HEK293 (cell line): ENCODE measurements at regions not wholly inside any gene's neighbourhood (a gene's known extent, or its start where the extent isn't known, plus 50 kb on each side); places are given as distances from the start of the nearest gene placed in this dataset.

Experiments used
- CTCF ChIA-PET: fragments of 350-600 bp; formaldehyde crosslinking; extraction: SDS; loops from one replicate; lab custom pipeline; 2021; ENCODE audit warnings: antibody characterized with exemption; lab: Yijun Ruan, JAX
- POLR2A ChIA-PET: fragments of 300-600 bp; formaldehyde crosslinking; extraction: SDS; loops from one replicate; lab custom pipeline; 2020; ENCODE audit warnings: antibody characterized with exemption, inconsistent platforms; lab: Yijun Ruan, JAX
- H3K27ac ChIP-seq: fragments of 200-500 bp; sonication (Bioruptor generic); 2 replicates; pipeline ENCODE4 v1.5.1; 2014; ENCODE audit warnings: low read depth, low read length, control low read depth, inconsistent platforms; ENCODE audit errors: extremely low read depth
- H3K36me3 ChIP-seq, 2 experiments: fragments of 200-500 bp in 1 of 2; sonication (Bioruptor generic) in 1 of 2; 1 replicate in 1 of 2; 2 replicates in 1 of 2; pipeline ENCODE4 v1.5.1; 2014 to 2017; ENCODE audit warnings: inconsistent platforms in 2 of 2, low read length in 2 of 2; ENCODE audit not compliant: control insufficient read depth in 2 of 2, insufficient read depth in 1 of 2
- H3K4me1 ChIP-seq: fragments of 200-500 bp; sonication (Bioruptor generic); 2 replicates; pipeline ENCODE4 v1.5.1; 2014; ENCODE audit warnings: mild to moderate bottlenecking, low read length, inconsistent platforms; ENCODE audit not compliant: control insufficient read depth, insufficient read depth
- H3K4me3 ChIP-seq: 2 replicates; pipeline ENCODE4 v1.5.1; 2011; ENCODE audit warnings: low read depth, mild to moderate bottlenecking, control low read depth, low read length, moderate library complexity
- H3K9me3 ChIP-seq: fragments of 200-500 bp; sonication (Bioruptor generic); 2 replicates; pipeline ENCODE4 v1.5.1; 2014; ENCODE audit warnings: low read depth, low read length, inconsistent platforms; ENCODE audit not compliant: control insufficient read depth, insufficient read depth
- GLIS1 ChIP-seq: fragments of 450-650 bp; formaldehyde crosslinking; IDR thresholded peaks from 2 replicates; pipeline ENCODE4 v1.5.1; 2016; ENCODE audit warnings: missing biosample characterization, missing genetic modification characterization
- HOXC10 ChIP-seq: sonication (generic); formaldehyde crosslinking; IDR thresholded peaks from 2 replicates; pipeline ENCODE4 v1.8.1; 2023; ENCODE audit warnings: mild to moderate bottlenecking, missing genetic modification reagents
- KLF16 ChIP-seq: fragments of 450-650 bp; formaldehyde crosslinking; IDR thresholded peaks from 2 replicates; pipeline ENCODE4 v1.5.1; 2017; ENCODE audit warnings: missing biosample characterization, missing genetic modification characterization
- PRDM6 ChIP-seq: fragments of 450-650 bp; formaldehyde crosslinking; IDR thresholded peaks from 2 replicates; pipeline ENCODE4 v1.5.1; 2017; ENCODE audit warnings: missing biosample characterization, missing genetic modification characterization
- REST ChIP-seq: fragments of 450-650 bp; formaldehyde crosslinking; IDR thresholded peaks from 2 replicates; pipeline ENCODE4 v1.5.1; 2016; ENCODE audit warnings: missing biosample characterization, missing genetic modification characterization
- SETDB1 ChIP-seq: IDR thresholded peaks from one replicate; pipeline ENCODE4 v1.6.1; 2017; ENCODE audit warnings: mild to moderate bottlenecking, low read length, moderate library complexity, mixed read lengths; ENCODE audit not compliant: insufficient read length
- TRIM28 ChIP-seq: IDR thresholded peaks from 2 replicates; pipeline ENCODE4 v1.6.1; 2011; ENCODE audit warnings: low read length, control low read depth, borderline replicate concordance
- ZBTB1 ChIP-seq: fragments of 450-650 bp; formaldehyde crosslinking; IDR thresholded peaks from 2 replicates; pipeline ENCODE4 v1.5.1; 2016; ENCODE audit warnings: missing biosample characterization, missing genetic modification characterization
- ZIC2 ChIP-seq: fragments of 450-650 bp; formaldehyde crosslinking; IDR thresholded peaks from 2 replicates; pipeline ENCODE4 v1.5.1; 2016; ENCODE audit warnings: missing biosample characterization, missing genetic modification characterization
- ZNF133 ChIP-seq: fragments of 450-650 bp; formaldehyde crosslinking; IDR thresholded peaks from 2 replicates; pipeline ENCODE4 v1.5.1; 2016; ENCODE audit warnings: missing biosample characterization, missing genetic modification characterization
- ZNF23 ChIP-seq: fragments of 450-650 bp; formaldehyde crosslinking; IDR thresholded peaks from 2 replicates; pipeline ENCODE4 v1.5.1; 2016; ENCODE audit warnings: missing biosample characterization, missing genetic modification characterization, borderline replicate concordance
- ZNF239 ChIP-seq: fragments of 450-650 bp; formaldehyde crosslinking; IDR thresholded peaks from 2 replicates; pipeline ENCODE4 v1.5.1; 2016; ENCODE audit warnings: missing biosample characterization, missing genetic modification characterization
- ZNF501 ChIP-seq: fragments of 450-650 bp; formaldehyde crosslinking; IDR thresholded peaks from 2 replicates; pipeline ENCODE4 v1.5.1; 2016; ENCODE audit warnings: missing biosample characterization, missing genetic modification characterization
- ZNF510 ChIP-seq: fragments of 450-650 bp; formaldehyde crosslinking; IDR thresholded peaks from 2 replicates; pipeline ENCODE4 v1.5.1; 2018; ENCODE audit warnings: mild to moderate bottlenecking, missing genetic modification characterization, missing biosample characterization; ENCODE audit not compliant: insufficient replicate concordance
- ZNF621 ChIP-seq: fragments of 450-650 bp; formaldehyde crosslinking; IDR thresholded peaks from 2 replicates; pipeline ENCODE4 v1.5.1; 2017; ENCODE audit warnings: missing biosample characterization, missing genetic modification characterization
- ZNF670 ChIP-seq: fragments of 450-650 bp; formaldehyde crosslinking; IDR thresholded peaks from 2 replicates; pipeline ENCODE4 v1.5.1; 2016; ENCODE audit warnings: missing biosample characterization, missing genetic modification characterization, low read depth
- ZNF768 ChIP-seq: fragments of 450-650 bp; formaldehyde crosslinking; IDR thresholded peaks from 2 replicates; pipeline ENCODE4 v1.5.1; 2018; ENCODE audit warnings: missing biosample characterization, mild to moderate bottlenecking, missing genetic modification characterization
- ZNF830 ChIP-seq: fragments of 450-650 bp; IDR thresholded peaks from 2 replicates; pipeline ENCODE4 v1.5.0; 2018; ENCODE audit warnings: missing biosample characterization, missing genetic modification characterization, low read depth, mild to moderate bottlenecking, moderate library complexity
- ZSCAN23 ChIP-seq: fragments of 450-650 bp; formaldehyde crosslinking; IDR thresholded peaks from 2 replicates; pipeline ENCODE4 v1.5.1; 2016; ENCODE audit warnings: missing biosample characterization, missing genetic modification characterization
- TF ChIP-seq, protein P1 (sequence below): fragments of 450-650 bp; formaldehyde crosslinking; IDR thresholded peaks from 2 replicates; pipeline ENCODE4 v1.5.1; 2017; ENCODE audit warnings: missing biosample characterization, missing genetic modification characterization
- TF ChIP-seq, protein P2 (sequence below): fragments of 450-650 bp; formaldehyde crosslinking; IDR thresholded peaks from 2 replicates; pipeline ENCODE4 v1.5.1; 2016; ENCODE audit warnings: missing biosample characterization, missing genetic modification characterization, borderline replicate concordance

DNA sequence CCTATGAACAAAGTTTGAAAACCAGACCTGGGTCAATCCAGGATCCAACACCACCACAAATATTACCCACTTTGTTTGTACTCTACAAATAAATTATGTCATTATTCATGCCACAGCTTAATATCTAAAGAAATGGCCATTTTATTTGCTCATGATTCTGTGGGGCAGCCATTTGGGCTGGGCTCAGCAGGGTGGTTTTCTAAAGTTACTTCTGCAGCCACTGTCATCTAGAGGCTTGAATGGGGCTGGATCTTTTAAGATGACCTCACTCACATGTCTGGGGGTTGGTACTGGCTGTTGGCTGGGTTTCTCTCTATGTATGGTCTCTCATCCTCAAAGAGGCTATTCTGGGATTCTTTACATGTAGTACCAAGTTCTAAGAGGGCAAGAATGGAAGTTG lies 96.2 kb downstream of the VCPKMT start:
- POLR2A ChIA-PET: no interaction called here
- H3K27ac ChIP-seq: no peak overlapping the region

DNA sequence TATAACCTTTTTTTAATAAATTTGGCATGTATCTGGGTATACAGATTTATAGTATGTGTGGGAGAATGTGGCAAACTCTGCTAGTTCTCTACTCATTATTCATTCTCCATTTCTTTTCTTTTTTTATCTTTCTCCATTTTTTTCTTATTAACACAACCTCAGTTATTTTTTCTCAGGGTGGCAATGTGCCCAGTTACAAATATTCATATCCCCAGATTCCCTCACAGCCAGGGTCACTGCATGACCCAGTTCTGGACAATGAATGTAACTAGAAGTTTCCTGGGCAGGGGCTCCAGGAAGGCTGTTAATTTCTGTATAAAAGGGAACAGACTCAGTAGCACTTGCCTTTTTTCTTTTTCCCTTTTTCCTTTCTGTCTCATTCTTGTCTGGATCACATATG lies 95.6 kb downstream of the VCPKMT start:
- CTCF ChIA-PET: no interaction called here
- H3K4me1 ChIP-seq: no peaks in the 10 kb centered on the region
- no peak overlapping the region for H3K27ac ChIP-seq
- H3K9me3 ChIP-seq: no peaks in the 10 kb centered on the region
- TF ChIP-seq ZNF501 (tag by site-specific recombination) (no peak), ZSCAN23 (no peak), ZNF670 (tag by site-specific recombination) (no peak)
- TF ChIP-seq, protein P1, sequence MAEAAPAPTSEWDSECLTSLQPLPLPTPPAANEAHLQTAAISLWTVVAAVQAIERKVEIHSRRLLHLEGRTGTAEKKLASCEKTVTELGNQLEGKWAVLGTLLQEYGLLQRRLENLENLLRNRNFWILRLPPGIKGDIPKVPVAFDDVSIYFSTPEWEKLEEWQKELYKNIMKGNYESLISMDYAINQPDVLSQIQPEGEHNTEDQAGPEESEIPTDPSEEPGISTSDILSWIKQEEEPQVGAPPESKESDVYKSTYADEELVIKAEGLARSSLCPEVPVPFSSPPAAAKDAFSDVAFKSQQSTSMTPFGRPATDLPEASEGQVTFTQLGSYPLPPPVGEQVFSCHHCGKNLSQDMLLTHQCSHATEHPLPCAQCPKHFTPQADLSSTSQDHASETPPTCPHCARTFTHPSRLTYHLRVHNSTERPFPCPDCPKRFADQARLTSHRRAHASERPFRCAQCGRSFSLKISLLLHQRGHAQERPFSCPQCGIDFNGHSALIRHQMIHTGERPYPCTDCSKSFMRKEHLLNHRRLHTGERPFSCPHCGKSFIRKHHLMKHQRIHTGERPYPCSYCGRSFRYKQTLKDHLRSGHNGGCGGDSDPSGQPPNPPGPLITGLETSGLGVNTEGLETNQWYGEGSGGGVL (tag by site-specific recombination): no peak
- POLR2A ChIA-PET: no interaction called here
- no peak overlapping the region for H3K4me3 ChIP-seq
- no peaks in the 10 kb centered on the region for H3K36me3 ChIP-seq

More for the DNA sequence above, 96.2 kb downstream of the VCPKMT start:
- CTCF ChIA-PET: interaction anchor here (0.7 kb wide), 1 partner anchor 701 kb away, joined by 8 read pairs; no protein-coding TSS in a partner anchor
- Histone ChIP-seq H3K9me3 (no peaks in the 10 kb centered on the region), H3K4me1 (no peaks in the 10 kb centered on the region), H3K4me3 (no peak overlapping the region), H3K36me3 (no peaks in the 10 kb centered on the region)
- TF ChIP-seq ZNF510 (no peak), SETDB1 (peak; percentile 66), TRIM28 (peak; percentile 35; the same call in 1 of the 2 replicates)

DNA sequence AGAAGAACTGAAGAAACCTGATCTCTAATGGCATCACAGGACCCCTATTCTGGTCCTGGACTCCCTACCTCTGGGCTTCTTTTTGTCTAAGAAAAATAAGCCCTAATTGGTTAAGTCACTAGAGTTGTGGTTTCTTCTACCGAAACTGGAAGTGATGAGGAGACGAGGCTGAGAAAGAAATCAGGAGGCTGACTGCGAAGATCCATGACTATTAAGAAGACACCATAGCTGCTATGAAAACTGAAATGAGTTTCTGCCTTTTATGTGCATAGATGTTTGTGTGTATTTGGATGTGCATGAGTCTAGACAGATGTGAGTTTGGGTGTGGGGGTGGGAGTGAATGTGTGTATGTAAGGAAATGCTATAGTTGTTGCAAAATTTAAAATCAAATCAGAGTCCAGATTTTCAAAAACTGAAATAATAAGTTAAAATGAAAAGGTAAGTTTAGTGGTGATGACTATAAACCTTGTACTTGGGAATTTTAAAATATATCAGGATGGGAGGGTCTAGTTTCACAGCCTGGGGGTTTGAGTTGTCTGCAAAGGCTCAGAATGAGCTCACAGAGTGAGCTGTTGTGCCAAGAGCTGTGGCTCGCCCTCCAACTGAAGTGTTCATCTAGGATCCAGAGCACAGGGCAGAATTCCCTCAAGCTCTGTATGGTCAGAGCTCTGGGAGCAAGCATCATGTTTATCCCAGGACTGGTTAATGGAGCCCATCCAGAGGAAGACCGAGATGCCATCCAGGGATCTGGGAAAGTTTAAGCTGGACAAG lies 94.9 kb downstream of the VCPKMT start:
- Histone ChIP-seq H3K4me1 (no peaks in the 10 kb centered on the region), H3K27ac (no peak overlapping the region), H3K36me3 (no peaks in the 10 kb centered on the region), H3K4me3 (no peak overlapping the region), H3K9me3 (no peaks in the 10 kb centered on the region)
- CTCF ChIA-PET: interaction anchor here (0.6 to 0.8 kb wide), 3 partner anchors 11 to 160 kb away, joined by 3 to 4 read pairs (median 3); no protein-coding TSS in a partner anchor
- POLR2A ChIA-PET: no interaction called here
- TF ChIP-seq ZNF621: no peak
- TF ChIP-seq KLF16: no peak
- no peak for TF ChIP-seq REST (tag by site-specific recombination)
- no peak for TF ChIP-seq ZNF239 (tag by site-specific recombination)
- TF ChIP-seq ZNF830: no peak
- TF ChIP-seq ZBTB1: no peak
- no peak for TF ChIP-seq ZNF501 (tag by site-specific recombination)
- no peak for TF ChIP-seq ZIC2
- no peak for TF ChIP-seq ZNF768 (tag by site-specific recombination)
- TF ChIP-seq, protein P2, sequence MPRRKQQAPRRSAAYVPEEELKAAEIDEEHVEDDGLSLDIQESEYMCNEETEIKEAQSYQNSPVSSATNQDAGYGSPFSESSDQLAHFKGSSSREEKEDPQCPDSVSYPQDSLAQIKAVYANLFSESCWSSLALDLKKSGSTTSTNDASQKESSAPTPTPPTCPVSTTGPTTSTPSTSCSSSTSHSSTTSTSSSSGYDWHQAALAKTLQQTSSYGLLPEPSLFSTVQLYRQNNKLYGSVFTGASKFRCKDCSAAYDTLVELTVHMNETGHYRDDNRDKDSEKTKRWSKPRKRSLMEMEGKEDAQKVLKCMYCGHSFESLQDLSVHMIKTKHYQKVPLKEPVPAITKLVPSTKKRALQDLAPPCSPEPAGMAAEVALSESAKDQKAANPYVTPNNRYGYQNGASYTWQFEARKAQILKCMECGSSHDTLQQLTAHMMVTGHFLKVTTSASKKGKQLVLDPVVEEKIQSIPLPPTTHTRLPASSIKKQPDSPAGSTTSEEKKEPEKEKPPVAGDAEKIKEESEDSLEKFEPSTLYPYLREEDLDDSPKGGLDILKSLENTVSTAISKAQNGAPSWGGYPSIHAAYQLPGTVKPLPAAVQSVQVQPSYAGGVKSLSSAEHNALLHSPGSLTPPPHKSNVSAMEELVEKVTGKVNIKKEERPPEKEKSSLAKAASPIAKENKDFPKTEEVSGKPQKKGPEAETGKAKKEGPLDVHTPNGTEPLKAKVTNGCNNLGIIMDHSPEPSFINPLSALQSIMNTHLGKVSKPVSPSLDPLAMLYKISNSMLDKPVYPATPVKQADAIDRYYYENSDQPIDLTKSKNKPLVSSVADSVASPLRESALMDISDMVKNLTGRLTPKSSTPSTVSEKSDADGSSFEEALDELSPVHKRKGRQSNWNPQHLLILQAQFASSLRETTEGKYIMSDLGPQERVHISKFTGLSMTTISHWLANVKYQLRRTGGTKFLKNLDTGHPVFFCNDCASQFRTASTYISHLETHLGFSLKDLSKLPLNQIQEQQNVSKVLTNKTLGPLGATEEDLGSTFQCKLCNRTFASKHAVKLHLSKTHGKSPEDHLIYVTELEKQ (tag by site-specific recombination): no peak
- TF ChIP-seq ZNF23 (tag by site-specific recombination): no peak
- no peak for TF ChIP-seq HOXC10 (CRISPR knock-in tag)
- no peak for TF ChIP-seq PRDM6 (tag by site-specific recombination)
- TF ChIP-seq ZNF133 (tag by site-specific recombination): no peak
- TF ChIP-seq GLIS1: no peak
